ENCODE measurements at regions not wholly inside any gene's neighbourhood (a gene's known extent, or its start where the extent isn't known, plus 50 kb on each side); places are given as distances from the start of the nearest gene placed in this dataset.
"Not testable (repeated sequence)": the region's sequence is repeated elsewhere in the genome, so short reads cannot be mapped to it uniquely, and the experiment has no call there.

DNA sequence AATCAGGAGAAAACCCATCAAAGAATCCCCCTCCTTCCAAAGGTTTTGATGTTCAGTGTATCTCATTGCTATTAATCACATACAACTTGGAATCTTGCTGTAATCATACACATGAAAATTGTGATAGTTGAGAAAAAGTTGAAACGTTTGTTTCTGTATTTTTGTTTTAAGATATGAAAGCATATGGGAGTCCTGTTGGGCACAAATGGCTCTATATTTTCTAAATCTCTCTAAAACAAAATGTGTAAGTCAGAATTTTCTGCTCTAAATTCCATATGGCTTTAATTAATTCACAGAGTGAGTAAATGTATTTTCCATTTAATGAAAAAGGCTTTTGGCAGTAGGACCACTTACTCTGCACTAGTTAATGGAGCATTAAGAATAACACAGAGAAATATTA is 140.2 kb downstream of the MOSPD2 start:
- H3K4me1 ChIP-seq (ENCODE audit: control insufficient read depth in 2 of 2, insufficient read depth in 2 of 2, low read length in 2 of 2) = no peaks in the 10 kb centered on the region
- no peak for TF ChIP-seq EZH2 (IDR thresholded peaks at IDR 0.05; ENCODE audit: borderline replicate concordance, insufficient read depth, low read depth, low read length, poor library complexity, severe bottlenecking)
- TF ChIP-seq, protein P1, sequence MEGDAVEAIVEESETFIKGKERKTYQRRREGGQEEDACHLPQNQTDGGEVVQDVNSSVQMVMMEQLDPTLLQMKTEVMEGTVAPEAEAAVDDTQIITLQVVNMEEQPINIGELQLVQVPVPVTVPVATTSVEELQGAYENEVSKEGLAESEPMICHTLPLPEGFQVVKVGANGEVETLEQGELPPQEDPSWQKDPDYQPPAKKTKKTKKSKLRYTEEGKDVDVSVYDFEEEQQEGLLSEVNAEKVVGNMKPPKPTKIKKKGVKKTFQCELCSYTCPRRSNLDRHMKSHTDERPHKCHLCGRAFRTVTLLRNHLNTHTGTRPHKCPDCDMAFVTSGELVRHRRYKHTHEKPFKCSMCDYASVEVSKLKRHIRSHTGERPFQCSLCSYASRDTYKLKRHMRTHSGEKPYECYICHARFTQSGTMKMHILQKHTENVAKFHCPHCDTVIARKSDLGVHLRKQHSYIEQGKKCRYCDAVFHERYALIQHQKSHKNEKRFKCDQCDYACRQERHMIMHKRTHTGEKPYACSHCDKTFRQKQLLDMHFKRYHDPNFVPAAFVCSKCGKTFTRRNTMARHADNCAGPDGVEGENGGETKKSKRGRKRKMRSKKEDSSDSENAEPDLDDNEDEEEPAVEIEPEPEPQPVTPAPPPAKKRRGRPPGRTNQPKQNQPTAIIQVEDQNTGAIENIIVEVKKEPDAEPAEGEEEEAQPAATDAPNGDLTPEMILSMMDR (IDR thresholded peaks at IDR 0.05) = no peak
- Mint-ChIP-seq H3K4me3 (no peak overlapping the region), H3K9me3 (ENCODE audit: insufficient read depth) (no peaks in the 10 kb centered on the region), H3K4me1 (no peaks in the 10 kb centered on the region), H3K27me3 (no peaks in the 10 kb centered on the region), H3K27ac (no peak overlapping the region)
- intact Hi-C loops (cut with micrococcal nuclease) = no loop called here
- ATAC-seq (ENCODE audit: low read depth) = no peak
- H3K4me2 ChIP-seq (replicated peaks; ENCODE audit: low read depth, low read length, poor library complexity, severe bottlenecking) = no peak overlapping the region
- CTCF ChIA-PET = no interaction called here
- H3K27me3 ChIP-seq (replicated peaks in 1 of 4; ENCODE audit: control extremely low read depth in 1 of 4, control insufficient read depth in 3 of 4, insufficient read depth in 4 of 4, low read length in 3 of 4) = no peaks in the 10 kb centered on the region
- H3K4me3 ChIP-seq (ENCODE audit: control extremely low read depth in 1 of 5, extremely low read depth in 1 of 5, insufficient read depth in 1 of 5, low read depth in 2 of 5, low read length in 4 of 5) = no peak overlapping the region
- no peaks in the 10 kb centered on the region for H4K20me1 ChIP-seq (ENCODE audit: control insufficient read depth, insufficient read depth, low read length, poor library complexity, severe bottlenecking)
- no peaks in the 10 kb centered on the region for H3K36me3 ChIP-seq (replicated peaks in 1 of 2; ENCODE audit: control extremely low read depth in 1 of 2, control insufficient read depth in 1 of 2, extremely low read depth in 1 of 2, insufficient read depth in 2 of 2, low read length in 1 of 2)
- no peak for DNase-seq
- no peak overlapping the region for H3K27ac ChIP-seq (ENCODE audit: low read length in 2 of 2)
- H3K9me3 ChIP-seq (ENCODE audit: control extremely low read depth in 1 of 3, control insufficient read depth in 2 of 3, insufficient read depth in 1 of 3, low read length in 2 of 3) = no peaks in the 10 kb centered on the region
- no peaks in the 10 kb centered on the region for H3K79me2 ChIP-seq (ENCODE audit: control insufficient read depth, insufficient read depth, low read length)
- POLR2A ChIA-PET = no interaction called here
- no CpG with 5 or more reads among the region's 1 CpG for WGBS (ENCODE audit: insufficient coverage)
- no peak overlapping the region for H3K9ac ChIP-seq (ENCODE audit: low read length)
- no peak overlapping the region for H2AFZ ChIP-seq (ENCODE audit: insufficient read depth, low read depth, low read length, poor library complexity, severe bottlenecking)

DNA sequence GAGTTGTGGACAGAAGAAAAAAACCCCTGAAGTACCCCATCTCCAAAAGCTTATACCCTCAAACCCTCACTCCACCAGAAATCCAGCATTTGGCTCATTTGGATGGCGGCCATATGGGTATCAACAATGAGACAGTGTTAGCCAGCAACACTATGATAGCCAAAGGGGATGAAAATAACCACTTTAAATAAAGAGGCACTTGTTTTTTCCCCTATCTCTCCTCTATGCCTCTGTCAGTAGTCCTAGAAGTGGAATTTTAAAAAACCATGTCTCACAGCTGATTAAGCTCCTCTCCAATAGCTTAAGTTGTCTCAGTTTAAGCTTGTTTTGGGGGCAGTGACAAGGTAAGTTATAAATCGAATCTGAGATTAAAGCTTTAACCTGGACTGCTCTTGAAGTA is 124.0 kb downstream of the MOSPD2 start:
- H2AFZ ChIP-seq (ENCODE audit: insufficient read depth, low read depth, low read length, poor library complexity, severe bottlenecking) = no peak overlapping the region
- H3K4me3 Mint-ChIP-seq = no peak overlapping the region
- H3K9me3 Mint-ChIP-seq (ENCODE audit: insufficient read depth) = no peaks in the 10 kb centered on the region
- H3K4me3 ChIP-seq (ENCODE audit: control extremely low read depth in 1 of 5, extremely low read depth in 1 of 5, insufficient read depth in 1 of 5, low read depth in 2 of 5, low read length in 4 of 5) = no peak overlapping the region
- no peak overlapping the region for H3K4me2 ChIP-seq (replicated peaks; ENCODE audit: low read depth, low read length, poor library complexity, severe bottlenecking)
- no peaks in the 10 kb centered on the region for H3K4me1 Mint-ChIP-seq
- H3K4me1 ChIP-seq (ENCODE audit: control insufficient read depth in 2 of 2, insufficient read depth in 2 of 2, low read length in 2 of 2) = no peaks in the 10 kb centered on the region
- DNase-seq (no peak), ATAC-seq (ENCODE audit: low read depth) (no peak)
- no peaks in the 10 kb centered on the region for H3K79me2 ChIP-seq (ENCODE audit: control insufficient read depth, insufficient read depth, low read length)
- CTCF ChIA-PET = no interaction called here
- no peaks in the 10 kb centered on the region for H3K9me3 ChIP-seq (ENCODE audit: control extremely low read depth in 1 of 3, control insufficient read depth in 2 of 3, insufficient read depth in 1 of 3, low read length in 2 of 3)
- H3K27ac ChIP-seq (ENCODE audit: low read length in 2 of 2) = no peak overlapping the region
- 100% methylated on average over 1 of the region's 2 CpGs for WGBS (ENCODE audit: insufficient coverage)
- POLR2A ChIA-PET = no interaction called here
- no peaks in the 10 kb centered on the region for H3K27me3 ChIP-seq (replicated peaks in 1 of 4; ENCODE audit: control extremely low read depth in 1 of 4, control insufficient read depth in 3 of 4, insufficient read depth in 4 of 4, low read length in 3 of 4)
- TF ChIP-seq EZH2 (IDR thresholded peaks at IDR 0.05; ENCODE audit: borderline replicate concordance, insufficient read depth, low read depth, low read length, poor library complexity, severe bottlenecking) = no peak
- TF ChIP-seq, protein P1 (IDR thresholded peaks at IDR 0.05) = no peak
- no peaks in the 10 kb centered on the region for H4K20me1 ChIP-seq (ENCODE audit: control insufficient read depth, insufficient read depth, low read length, poor library complexity, severe bottlenecking)
- no peak overlapping the region for H3K27ac Mint-ChIP-seq
- H3K27me3 Mint-ChIP-seq = peaks cover 3% of the 10 kb centered on the region
- H3K36me3 ChIP-seq (replicated peaks in 1 of 2; ENCODE audit: control extremely low read depth in 1 of 2, control insufficient read depth in 1 of 2, extremely low read depth in 1 of 2, insufficient read depth in 2 of 2, low read length in 1 of 2) = no peaks in the 10 kb centered on the region
- no peak overlapping the region for H3K9ac ChIP-seq (ENCODE audit: low read length)
- intact Hi-C loops (cut with micrococcal nuclease) = no loop called here

DNA sequence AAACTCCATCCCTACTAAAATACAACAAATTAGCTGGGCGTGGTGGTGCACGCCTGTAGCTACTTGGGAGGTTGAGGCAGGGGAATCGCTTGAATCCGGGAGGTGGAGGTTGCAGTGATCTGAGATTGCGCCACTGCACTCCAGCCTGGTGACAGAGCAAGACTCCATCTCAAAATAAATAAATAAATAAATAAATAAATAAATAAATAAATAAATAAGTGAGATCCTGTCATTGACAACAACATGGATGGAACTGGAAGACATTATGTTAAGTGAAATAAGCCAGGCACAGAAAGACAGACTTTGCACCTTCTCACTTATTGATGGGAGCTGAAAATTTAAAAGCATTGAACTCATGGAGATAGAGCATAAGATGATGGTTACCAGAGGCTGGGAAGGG is 111.2 kb downstream of the MOSPD2 start:
- H3K4me1 Mint-ChIP-seq; H3K4me2 ChIP-seq (replicated peaks; ENCODE audit: low read depth, low read length, poor library complexity, severe bottlenecking); H4K20me1 ChIP-seq (ENCODE audit: control insufficient read depth, insufficient read depth, low read length, poor library complexity, severe bottlenecking); H3K36me3 ChIP-seq (replicated peaks in 1 of 2; ENCODE audit: control extremely low read depth in 1 of 2, control insufficient read depth in 1 of 2, extremely low read depth in 1 of 2, insufficient read depth in 2 of 2, low read length in 1 of 2); intact Hi-C loops (cut with micrococcal nuclease); H3K9ac ChIP-seq (ENCODE audit: low read length); H3K9me3 Mint-ChIP-seq (ENCODE audit: insufficient read depth); CTCF ChIA-PET; H3K4me3 Mint-ChIP-seq; H3K79me2 ChIP-seq (ENCODE audit: control insufficient read depth, insufficient read depth, low read length); H2AFZ ChIP-seq (ENCODE audit: insufficient read depth, low read depth, low read length, poor library complexity, severe bottlenecking); ATAC-seq (ENCODE audit: low read depth); H3K27me3 Mint-ChIP-seq; H3K4me3 ChIP-seq (ENCODE audit: control extremely low read depth in 1 of 5, extremely low read depth in 1 of 5, insufficient read depth in 1 of 5, low read depth in 2 of 5, low read length in 4 of 5); POLR2A ChIA-PET; H3K27ac ChIP-seq (ENCODE audit: low read length in 2 of 2); H3K27ac Mint-ChIP-seq; H3K9me3 ChIP-seq (ENCODE audit: control extremely low read depth in 1 of 3, control insufficient read depth in 2 of 3, insufficient read depth in 1 of 3, low read length in 2 of 3); DNase-seq; H3K27me3 ChIP-seq (replicated peaks in 1 of 4; ENCODE audit: control extremely low read depth in 1 of 4, control insufficient read depth in 3 of 4, insufficient read depth in 4 of 4, low read length in 3 of 4); H3K4me1 ChIP-seq (ENCODE audit: control insufficient read depth in 2 of 2, insufficient read depth in 2 of 2, low read length in 2 of 2): not testable (repeated sequence)
- WGBS (ENCODE audit: insufficient coverage) = no CpG with 5 or more reads among the region's 5 CpGs
